ENCODE measurements at regions not wholly inside any gene's neighbourhood (a gene's known extent, or its start where the extent isn't known, plus 50 kb on each side); places are given as distances from the start of the nearest gene placed in this dataset.

- DNase-seq (no peak), ATAC-seq (no peak)
- intact Hi-C loops (cut with DNase I): no loop called here
- no peak for TF ChIP-seq POLR2A (IDR thresholded peaks at IDR 0.05)
- TF ChIP-seq CTCF (IDR thresholded peaks at IDR 0.05): no peak
- Histone ChIP-seq H3K36me3 (replicated peaks in 1 of 2; ENCODE audit: insufficient read depth in 1 of 2, low read depth in 2 of 2) (no peaks in the 10 kb centered on the region), H3K4me3 (no peak overlapping the region), H3K9me3 (no peaks in the 10 kb centered on the region), H3K27ac (no peak overlapping the region), H3K27me3 (no peaks in the 10 kb centered on the region), H3K4me1 (no peaks in the 10 kb centered on the region)
- 80 to 87% methylated on average over 3 of the region's 3 CpGs for WGBS, 2 donors
These were observed 309.1 kb upstream of the SNX7 start for GRCh38 chr1:98352378-98352777.

- Histone ChIP-seq H3K27ac (no peak overlapping the region), H3K36me3 (replicated peaks in 1 of 2; ENCODE audit: insufficient read depth in 1 of 2, low read depth in 2 of 2) (no peaks in the 10 kb centered on the region), H3K4me1 (no peaks in the 10 kb centered on the region), H3K4me3 (no peak overlapping the region), H3K27me3 (no peaks in the 10 kb centered on the region), H3K9me3 (no peaks in the 10 kb centered on the region)
- TF ChIP-seq POLR2A (IDR thresholded peaks at IDR 0.05): no peak
- TF ChIP-seq CTCF (IDR thresholded peaks at IDR 0.05): no peak
- ATAC-seq (no peak), DNase-seq (no peak)
- intact Hi-C loops (cut with DNase I): no loop called here
- WGBS, 2 donors: 52 to 72% methylated on average over 5 of the region's 5 CpGs
These were observed 310.0 kb upstream of the SNX7 start for GRCh38 chr1:98351561-98351960.

- 56 to 59% methylated on average over 2 of the region's 2 CpGs for WGBS, 2 donors
- no peak for ATAC-seq
These were observed 316.1 kb upstream of the SNX7 start for GRCh38 chr1:98345417-98345816.

GRCh38 chr1:98344731-98345130 is 316.8 kb upstream of the SNX7 start:
- no peaks in the 10 kb centered on the region for H3K9me3 ChIP-seq
- no peaks in the 10 kb centered on the region for H3K4me1 ChIP-seq
- intact Hi-C loops (cut with DNase I): no loop called here
- ATAC-seq (no peak), DNase-seq (no peak)
- H3K27ac ChIP-seq: no peak overlapping the region
- H3K27me3 ChIP-seq: no peaks in the 10 kb centered on the region
- 59 to 61% methylated on average over 3 of the region's 3 CpGs for WGBS, 2 donors
- H3K4me3 ChIP-seq: no peak overlapping the region
- TF ChIP-seq CTCF (IDR thresholded peaks at IDR 0.05): no peak
- TF ChIP-seq POLR2A (IDR thresholded peaks at IDR 0.05): no peak
- no peaks in the 10 kb centered on the region for H3K36me3 ChIP-seq (replicated peaks in 1 of 2; ENCODE audit: insufficient read depth in 1 of 2, low read depth in 2 of 2)

More at GRCh38 chr1:98345417-98345816, 316.1 kb upstream of the SNX7 start:
- Histone ChIP-seq H3K4me1 (no peaks in the 10 kb centered on the region), H3K9me3 (no peaks in the 10 kb centered on the region), H3K36me3 (replicated peaks in 1 of 2; ENCODE audit: insufficient read depth in 1 of 2, low read depth in 2 of 2) (no peaks in the 10 kb centered on the region), H3K27ac (no peak overlapping the region), H3K4me3 (no peak overlapping the region), H3K27me3 (no peaks in the 10 kb centered on the region)
- no peak for DNase-seq
- intact Hi-C loops (cut with DNase I): no loop called here
- TF ChIP-seq POLR2A (IDR thresholded peaks at IDR 0.05) (no peak), CTCF (IDR thresholded peaks at IDR 0.05) (no peak)

- intact Hi-C loops (cut with DNase I): no loop called here
- DNase-seq (no peak), ATAC-seq (no peak)
- Histone ChIP-seq H3K4me1 (no peaks in the 10 kb centered on the region), H3K27ac (no peak overlapping the region), H3K36me3 (replicated peaks in 1 of 2; ENCODE audit: insufficient read depth in 1 of 2, low read depth in 2 of 2) (no peaks in the 10 kb centered on the region), H3K27me3 (no peaks in the 10 kb centered on the region), H3K4me3 (no peak overlapping the region), H3K9me3 (no peaks in the 10 kb centered on the region)
- TF ChIP-seq CTCF (IDR thresholded peaks at IDR 0.05) (no peak), POLR2A (IDR thresholded peaks at IDR 0.05) (no peak)
- 30 to 47% methylated on average over 1 of the region's 1 CpG for WGBS, 2 donors
These were observed 319.0 kb upstream of the SNX7 start for GRCh38 chr1:98342566-98342965.

All from body of pancreas (tissue), 4 donors.